SK-N-SH (cell line): ENCODE measurements at regions not wholly inside any gene's neighbourhood (a gene's known extent, or its start where the extent isn't known, plus 50 kb on each side); places are given as distances from the start of the nearest gene placed in this dataset.

Experiments used
- CTCF ChIA-PET: fragments of 300-600, 350-600 bp; formaldehyde crosslinking; extraction: SDS; loops from one replicate; lab custom pipeline; 2021; lab: Yijun Ruan, JAX
- POLR2A ChIA-PET: fragments of 350-600 bp; sonication (Branson Sonifier 250); formaldehyde crosslinking; extraction: SDS; loops from one replicate; lab custom pipeline; 2020; ENCODE audit warnings: antibody characterized with exemption, inconsistent platforms; lab: Yijun Ruan, JAX
- DNase-seq: peaks from one replicate; pipeline ENCODE4 v3.0.0; 2012
- H2AFZ ChIP-seq: fragments of 200-600 bp; sonication (generic); 2 replicates; pipeline ENCODE4 v1.8.1; 2016; ENCODE audit warnings: antibody characterized with exemption, mild to moderate bottlenecking, low read depth
- H3F3A ChIP-seq: fragments of 200-600 bp; sonication (generic); replicated peaks from 2 replicates; pipeline ENCODE3; 2016; ENCODE audit warnings: antibody characterized with exemption, mild to moderate bottlenecking; ENCODE audit not compliant: insufficient read depth
- H3K27ac ChIP-seq, 2 experiments: fragments of 200-500 bp in 1 of 2; fragments of 200-600 bp in 1 of 2; sonication (Bioruptor generic) in 1 of 2; sonication (generic), shearing (Covaris generic) in 1 of 2; 2 replicates each; pipeline versions ENCODE4 v1.5.1 to v1.6.1; 2014 to 2016; ENCODE audit warnings: low read depth in 2 of 2, inconsistent platforms in 1 of 2, low read length in 1 of 2, mild to moderate bottlenecking in 1 of 2, mixed read lengths in 1 of 2
- H3K27me3 ChIP-seq: fragments of 200-600 bp; sonication (generic), shearing (Covaris generic); 2 replicates; pipeline ENCODE4 v1.6.1; 2016; ENCODE audit warnings: mixed run types; ENCODE audit not compliant: insufficient read depth
- H3K36me3 ChIP-seq, 2 experiments: fragments of 200-500 bp in 1 of 2; fragments of 200-600 bp in 1 of 2; sonication (Bioruptor generic) in 1 of 2; sonication (generic) in 1 of 2; replicated peaks in 1 of 2; 2 replicates each; pipeline versions ENCODE3 to v1.5.1; 2014 to 2016; ENCODE audit warnings: low read length in 1 of 2, mild to moderate bottlenecking in 1 of 2; ENCODE audit not compliant: insufficient read depth in 2 of 2, control insufficient read depth in 1 of 2
- H3K4me1 ChIP-seq, 2 experiments: fragments of 200-500 bp in 1 of 2; fragments of 200-600 bp in 1 of 2; sonication (Bioruptor generic) in 1 of 2; sonication (generic), shearing (Covaris generic) in 1 of 2; 2 replicates each; pipeline versions ENCODE4 v1.5.1 to v1.6.1; 2014 to 2016; ENCODE audit warnings: low read depth in 1 of 2, low read length in 1 of 2, mixed run types in 1 of 2; ENCODE audit not compliant: insufficient read depth in 2 of 2, control insufficient read depth in 1 of 2
- H3K4me2 ChIP-seq: fragments of 200-600 bp; sonication (generic), shearing (Covaris generic); 2 replicates; pipeline ENCODE4 v1.6.1; 2017; ENCODE audit warnings: mixed run types
- H3K4me3 ChIP-seq, 2 experiments: fragments of 200-500 bp in 1 of 2; fragments of 200-600 bp in 1 of 2; sonication (Bioruptor generic) in 1 of 2; sonication (generic), shearing (Covaris generic) in 1 of 2; 2 replicates each; pipeline versions ENCODE4 v1.5.1 to v1.8.1; 2014 to 2016; ENCODE audit warnings: low read depth in 2 of 2, inconsistent platforms in 1 of 2, low read length in 1 of 2, mild to moderate bottlenecking in 1 of 2, mixed read lengths in 1 of 2, moderate library complexity in 1 of 2
- H3K79me2 ChIP-seq: fragments of 200-600 bp; sonication (generic); 2 replicates; pipeline ENCODE4 v1.8.1; 2017; ENCODE audit warnings: mild to moderate bottlenecking; ENCODE audit not compliant: insufficient read depth
- H3K9ac ChIP-seq: fragments of 200-600 bp; sonication (generic); 2 replicates; pipeline ENCODE4 v1.6.1; 2017; ENCODE audit warnings: mixed run types
- H3K9me2 ChIP-seq: fragments of 200-600 bp; sonication (generic); 2 replicates; pipeline ENCODE4 v1.6.1; 2017; ENCODE audit warnings: mixed run types
- H3K9me3 ChIP-seq: fragments of 200-600 bp; sonication (generic); 2 replicates; pipeline ENCODE4 v1.6.1; 2017; ENCODE audit warnings: mixed run types, mild to moderate bottlenecking, moderate library complexity
- H4K20me1 ChIP-seq: fragments of 200-600 bp; sonication (generic); 2 replicates; pipeline ENCODE4 v1.6.1; 2017; ENCODE audit warnings: mild to moderate bottlenecking, mixed run types; ENCODE audit not compliant: insufficient read depth
- CHD2 ChIP-seq: fragments of 150-350 bp; IDR thresholded peaks from 2 replicates; pipeline ENCODE4 v1.6.1; 2018; ENCODE audit warnings: low read length; ENCODE audit not compliant: partially characterized antibody
- EZH2phosphoT487 ChIP-seq: fragments of 200-600 bp; sonication (generic); IDR thresholded peaks from 2 replicates; pipeline ENCODE4 v1.6.1; 2017; ENCODE audit warnings: low read depth, mixed run types, mild to moderate bottlenecking, antibody characterized with exemption, moderate library complexity, borderline replicate concordance
- FOSL2 ChIP-seq: IDR thresholded peaks from 2 replicates; pipeline ENCODE4 v1.4.0; 2012; ENCODE audit warnings: low read depth, mild to moderate bottlenecking, moderate library complexity, borderline replicate concordance
- IRF3 ChIP-seq: fragments of 150-350 bp; IDR thresholded peaks from 2 replicates; pipeline ENCODE4 v1.6.1; 2016; ENCODE audit warnings: mild to moderate bottlenecking, low read depth, low read length
- JUND ChIP-seq: IDR thresholded peaks from 2 replicates; pipeline ENCODE4 v1.4.0; 2012
- MEF2A ChIP-seq: IDR thresholded peaks from 2 replicates; pipeline ENCODE4 v1.4.0; 2012; ENCODE audit warnings: low read depth, borderline replicate concordance
- NRF1 ChIP-seq: IDR thresholded peaks from 2 replicates; pipeline ENCODE4 v1.6.1; 2012; ENCODE audit warnings: low read depth, mild to moderate bottlenecking, low read length
- RAD21 ChIP-seq: IDR thresholded peaks from 2 replicates; pipeline ENCODE4 v1.6.1; 2012; ENCODE audit warnings: mild to moderate bottlenecking, low read length
- REST ChIP-seq: IDR thresholded peaks from 2 replicates; pipeline ENCODE4 v1.6.1; 2012; ENCODE audit warnings: mild to moderate bottlenecking, low read depth, low read length, moderate library complexity
- TAF1 ChIP-seq: IDR thresholded peaks from 2 replicates; pipeline ENCODE4 v1.6.1; 2012; ENCODE audit warnings: low read depth, mild to moderate bottlenecking, low read length, moderate library complexity, borderline replicate concordance
- TCF12 ChIP-seq: IDR thresholded peaks from 2 replicates; pipeline ENCODE4 v1.4.0; 2012
- TEAD4 ChIP-seq: IDR thresholded peaks from 2 replicates; pipeline ENCODE4 v1.4.0; 2012; ENCODE audit warnings: mild to moderate bottlenecking, borderline replicate concordance; ENCODE audit not compliant: insufficient read depth
- USF1 ChIP-seq: IDR thresholded peaks from 2 replicates; pipeline ENCODE4 v1.4.0; 2012; ENCODE audit warnings: low read depth, borderline replicate concordance
- USF2 ChIP-seq: fragments of 150-350 bp; IDR thresholded peaks from 2 replicates; pipeline ENCODE4 v1.6.1; 2017; ENCODE audit warnings: antibody characterized with exemption, low read length, low read depth, borderline replicate concordance
- YY1 ChIP-seq: IDR thresholded peaks from 2 replicates; pipeline ENCODE4 v1.4.0; 2012; ENCODE audit warnings: low read depth, mild to moderate bottlenecking
- WGBS: methylation state at CpG from one replicate; pipeline ENCODE4 v1.1.6; 2017; ENCODE audit warnings: low lambda C conversion rate; 5-methylcytosine and 5-hydroxymethylcytosine counted together

GRCh38 chr7:47034180-47034579 lies 547.7 kb downstream of the TNS3 start:
- TF ChIP-seq MEF2A = no peak
- TF ChIP-seq USF1 = no peak
- no peak for TF ChIP-seq REST
- no peak for TF ChIP-seq EZH2phosphoT487
- TF ChIP-seq TCF12 = no peak
- TF ChIP-seq TAF1 = no peak
- no peak for TF ChIP-seq TEAD4
- no peak for TF ChIP-seq RAD21
- TF ChIP-seq NRF1 = no peak
- no peak for TF ChIP-seq USF2
- no peak for TF ChIP-seq YY1
- no peak for TF ChIP-seq CHD2
- TF ChIP-seq FOSL2 = no peak
- no peak for TF ChIP-seq IRF3
- TF ChIP-seq JUND = no peak
- Histone ChIP-seq H3K27me3 (no peaks in the 10 kb centered on the region), H3K4me3 (no peak overlapping the region), H4K20me1 (no peaks in the 10 kb centered on the region), H3K4me2 (no peak overlapping the region), H2AFZ (no peak overlapping the region), H3K9ac (no peak overlapping the region), H3K27ac (no peak overlapping the region), H3K9me3 (no peaks in the 10 kb centered on the region), H3K36me3 (no peaks in the 10 kb centered on the region), H3K4me1 (peaks cover 0 to 4% of the 10 kb centered on the region in 2 experiments; a peak in 1 of 4 replicates), H3K9me2 (no peaks in the 10 kb centered on the region), H3K79me2 (no peaks in the 10 kb centered on the region), H3F3A (no peaks in the 10 kb centered on the region)
- 76% methylated on average over 2 of the region's 2 CpGs for WGBS
- CTCF ChIA-PET = interaction anchor here (0.7 kb wide), 1 partner anchor 1143 kb away, joined by 3 read pairs; no protein-coding TSS in a partner anchor
- DNase-seq = no peak
- POLR2A ChIA-PET = no interaction called here
